ENCODE measurements at regions not wholly inside any gene's neighbourhood (a gene's known extent, or its start where the extent isn't known, plus 50 kb on each side); places are given as distances from the start of the nearest gene placed in this dataset.

DNA sequence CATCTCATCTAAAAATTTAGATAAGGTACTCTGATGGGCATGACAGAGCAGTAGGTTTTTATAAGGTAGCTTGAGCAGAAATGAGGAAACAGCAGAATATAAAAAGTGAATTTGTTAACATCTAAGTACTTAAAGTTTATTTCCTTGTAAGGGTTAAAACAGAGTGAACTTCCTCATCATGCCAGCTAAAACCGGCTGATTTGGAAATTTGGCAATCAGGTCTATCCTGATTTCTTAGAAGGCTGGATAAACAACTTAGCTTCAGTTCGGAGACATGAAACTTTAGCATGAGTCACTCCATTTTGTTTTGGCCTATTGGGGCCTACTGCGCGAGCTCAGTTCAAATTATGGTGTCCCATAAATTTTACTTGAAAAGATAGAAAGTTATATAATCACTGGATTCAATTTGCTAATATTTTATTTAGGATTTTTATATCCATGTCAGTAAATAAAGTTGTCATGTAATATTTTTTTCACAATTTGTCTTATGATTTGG, 241.6 kb upstream of the RORB start:
- no peak overlapping the region for H2BK15ac ChIP-seq (ENCODE audit: low read depth, low read length)
- H4K20me1 ChIP-seq (ENCODE audit: insufficient read depth, low read length), result no peaks in the 10 kb centered on the region
- no CpG with 5 or more reads among the region's 4 CpGs for WGBS, 2 experiments (ENCODE audit: extremely low coverage in 2 of 2, insufficient read length in 1 of 2)
- H3K9ac ChIP-seq (ENCODE audit: low read depth, low read length), result no peak overlapping the region
- no peak overlapping the region for H4K5ac ChIP-seq (ENCODE audit: low read depth, low read length)
- no peak overlapping the region for H2BK120ac ChIP-seq (ENCODE audit: low read depth, low read length)
- no peak overlapping the region for H3K27ac ChIP-seq (ENCODE audit: insufficient read depth, low read length)
- H3K14ac ChIP-seq (replicated peaks; ENCODE audit: low read depth, low read length), result no peak overlapping the region
- DNase-seq (no peak), ATAC-seq (ENCODE audit: low read depth) (no peak)
- no TSS peak for BruUV-seq (replicated peaks)
- no peaks in the 10 kb centered on the region for H3K4me1 ChIP-seq (ENCODE audit: control insufficient read depth, insufficient read depth, low read length)
- H2AK5ac ChIP-seq (ENCODE audit: low read depth, low read length), result no peak overlapping the region
- H3K4ac ChIP-seq (ENCODE audit: low read depth, low read length), result no peak overlapping the region
- intact Hi-C loops (cut with micrococcal nuclease) (no loop called here), in situ Hi-C loops (cut with MboI; ENCODE audit: low sequenced_read_pairs) (no loop called here), dilution Hi-C loops (cut with HindIII; ENCODE audit: low sequenced_read_pairs, unreplicated experiment) (no loop called here)
- TF ChIP-seq USF2 (IDR thresholded peaks at IDR 0.05; ENCODE audit: low read depth, low read length), result no peak
- no peak for TF ChIP-seq MAZ (IDR thresholded peaks at IDR 0.05; ENCODE audit: borderline replicate concordance, low read depth, low read length)
- no peak for TF ChIP-seq MAFK (IDR thresholded peaks at IDR 0.05; ENCODE audit: low read depth, low read length)
- TF ChIP-seq CEBPB (IDR thresholded peaks at IDR 0.05; ENCODE audit: low read depth, low read length), result no peak
- no peak for TF ChIP-seq FOS (IDR thresholded peaks at IDR 0.05; ENCODE audit: low read depth, low read length)
- TF ChIP-seq MXI1 (IDR thresholded peaks at IDR 0.05; ENCODE audit: borderline replicate concordance, low read depth, low read length), result no peak
- no peak for TF ChIP-seq CHD1 (IDR thresholded peaks at IDR 0.05; ENCODE audit: low read depth, low read length)
- TF ChIP-seq RCOR1 (IDR thresholded peaks at IDR 0.05; ENCODE audit: insufficient replicate concordance, low read length), result no peak
- TF ChIP-seq, protein P1, sequence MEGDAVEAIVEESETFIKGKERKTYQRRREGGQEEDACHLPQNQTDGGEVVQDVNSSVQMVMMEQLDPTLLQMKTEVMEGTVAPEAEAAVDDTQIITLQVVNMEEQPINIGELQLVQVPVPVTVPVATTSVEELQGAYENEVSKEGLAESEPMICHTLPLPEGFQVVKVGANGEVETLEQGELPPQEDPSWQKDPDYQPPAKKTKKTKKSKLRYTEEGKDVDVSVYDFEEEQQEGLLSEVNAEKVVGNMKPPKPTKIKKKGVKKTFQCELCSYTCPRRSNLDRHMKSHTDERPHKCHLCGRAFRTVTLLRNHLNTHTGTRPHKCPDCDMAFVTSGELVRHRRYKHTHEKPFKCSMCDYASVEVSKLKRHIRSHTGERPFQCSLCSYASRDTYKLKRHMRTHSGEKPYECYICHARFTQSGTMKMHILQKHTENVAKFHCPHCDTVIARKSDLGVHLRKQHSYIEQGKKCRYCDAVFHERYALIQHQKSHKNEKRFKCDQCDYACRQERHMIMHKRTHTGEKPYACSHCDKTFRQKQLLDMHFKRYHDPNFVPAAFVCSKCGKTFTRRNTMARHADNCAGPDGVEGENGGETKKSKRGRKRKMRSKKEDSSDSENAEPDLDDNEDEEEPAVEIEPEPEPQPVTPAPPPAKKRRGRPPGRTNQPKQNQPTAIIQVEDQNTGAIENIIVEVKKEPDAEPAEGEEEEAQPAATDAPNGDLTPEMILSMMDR (conservative IDR thresholded peaks at IDR 0.05; ENCODE audit: low read depth, low read length), result no peak
- TF ChIP-seq POLR2A (IDR thresholded peaks at IDR 0.05; ENCODE audit: low read depth, low read length), result no peak
- H3K56ac ChIP-seq (ENCODE audit: extremely low read depth, insufficient read depth, low read length), result no peak overlapping the region
- no peak overlapping the region for H2BK20ac ChIP-seq (ENCODE audit: low read depth, low read length)
- H4K91ac ChIP-seq (ENCODE audit: insufficient read depth, low read depth, low read length), result no peak overlapping the region
- no peak overlapping the region for H2AK9ac ChIP-seq (replicated peaks; ENCODE audit: low read depth, low read length, poor library complexity)
- no peaks in the 10 kb centered on the region for H3K9me1 ChIP-seq (ENCODE audit: insufficient read depth, low read length)
- H3K36me3 ChIP-seq (ENCODE audit: control insufficient read depth, insufficient read depth, low read length), result no peaks in the 10 kb centered on the region
- peaks cover 2% of the 10 kb centered on the region; the same call in 1 of the 2 replicates for H3K9me3 ChIP-seq (ENCODE audit: control insufficient read depth, insufficient read depth, low read length)
- no peak overlapping the region for H3K23ac ChIP-seq (ENCODE audit: low read depth, low read length)
- POLR2A ChIA-PET (ENCODE audit: unreplicated experiment), result no interaction called here
- H2AFZ ChIP-seq (replicated peaks; ENCODE audit: low read length, poor library complexity), result no peak overlapping the region
- H3K4me3 ChIP-seq (ENCODE audit: insufficient read depth, low read depth, low read length), result no peak overlapping the region
- no peaks in the 10 kb centered on the region for H3K27me3 ChIP-seq (ENCODE audit: control insufficient read depth, insufficient read depth, low read length)
- H3K4me2 ChIP-seq (ENCODE audit: low read depth, low read length), result no peak overlapping the region
- H2BK5ac ChIP-seq (ENCODE audit: low read depth, low read length, poor library complexity, severe bottlenecking), result no peak overlapping the region
- H3K79me1 ChIP-seq (ENCODE audit: low read depth in 1 of 2, low read length in 2 of 2), result no peaks in the 10 kb centered on the region
- H3K18ac ChIP-seq (ENCODE audit: low read depth, low read length), result no peak overlapping the region
- H4K8ac ChIP-seq (ENCODE audit: low read depth in 2 of 2, low read length in 2 of 2), result no peak overlapping the region
- CTCF ChIA-PET, result no interaction called here

Data from IMR-90 (cell line).